ENCODE measurements at regions not wholly inside any gene's neighbourhood (a gene's known extent, or its start where the extent isn't known, plus 50 kb on each side); places are given as distances from the start of the nearest gene placed in this dataset.
"Not testable (repeated sequence)": the region's sequence is repeated elsewhere in the genome, so short reads cannot be mapped to it uniquely, and the experiment has no call there.

DNA sequence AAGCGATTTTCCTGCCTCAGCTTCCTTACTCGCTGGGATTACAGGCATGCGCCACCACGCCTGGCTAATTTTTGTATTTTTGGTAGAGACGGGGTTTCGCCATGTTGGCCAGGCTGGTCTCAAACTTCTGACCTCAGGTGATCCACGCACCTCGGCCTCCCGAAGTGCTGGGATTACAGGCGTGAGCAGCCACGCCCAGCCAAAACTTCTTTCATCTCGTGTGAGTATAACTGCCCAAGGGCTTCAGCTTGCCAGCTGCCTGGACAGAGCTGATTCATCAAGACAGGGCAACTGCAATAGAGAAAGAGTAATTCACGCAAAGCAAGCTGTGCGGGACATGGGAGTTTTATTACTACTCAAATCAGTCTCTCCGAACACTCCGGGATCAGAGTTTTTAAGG, 57.4 kb upstream of the CDH9 start:
- TF ChIP-seq, protein P1, sequence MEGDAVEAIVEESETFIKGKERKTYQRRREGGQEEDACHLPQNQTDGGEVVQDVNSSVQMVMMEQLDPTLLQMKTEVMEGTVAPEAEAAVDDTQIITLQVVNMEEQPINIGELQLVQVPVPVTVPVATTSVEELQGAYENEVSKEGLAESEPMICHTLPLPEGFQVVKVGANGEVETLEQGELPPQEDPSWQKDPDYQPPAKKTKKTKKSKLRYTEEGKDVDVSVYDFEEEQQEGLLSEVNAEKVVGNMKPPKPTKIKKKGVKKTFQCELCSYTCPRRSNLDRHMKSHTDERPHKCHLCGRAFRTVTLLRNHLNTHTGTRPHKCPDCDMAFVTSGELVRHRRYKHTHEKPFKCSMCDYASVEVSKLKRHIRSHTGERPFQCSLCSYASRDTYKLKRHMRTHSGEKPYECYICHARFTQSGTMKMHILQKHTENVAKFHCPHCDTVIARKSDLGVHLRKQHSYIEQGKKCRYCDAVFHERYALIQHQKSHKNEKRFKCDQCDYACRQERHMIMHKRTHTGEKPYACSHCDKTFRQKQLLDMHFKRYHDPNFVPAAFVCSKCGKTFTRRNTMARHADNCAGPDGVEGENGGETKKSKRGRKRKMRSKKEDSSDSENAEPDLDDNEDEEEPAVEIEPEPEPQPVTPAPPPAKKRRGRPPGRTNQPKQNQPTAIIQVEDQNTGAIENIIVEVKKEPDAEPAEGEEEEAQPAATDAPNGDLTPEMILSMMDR (conservative IDR thresholded peaks at IDR 0.05; ENCODE audit: low read depth in 2 of 2), result not testable (repeated sequence)
- not testable (repeated sequence) for TF ChIP-seq EZH2 (IDR thresholded peaks at IDR 0.05; ENCODE audit: low read depth, unreplicated experiment); EZH2phosphoT487 (IDR thresholded peaks at IDR 0.05; ENCODE audit: unreplicated experiment); POLR2AphosphoS5 (IDR thresholded peaks at IDR 0.05; ENCODE audit: low read depth); ZNF114 (CRISPR knock-in tag; IDR thresholded peaks at IDR 0.05); CREB1 (CRISPR knock-in tag; IDR thresholded peaks at IDR 0.05; ENCODE audit: low read depth); NANOG (IDR thresholded peaks at IDR 0.05; ENCODE audit: borderline replicate concordance); JUNB (IDR thresholded peaks at IDR 0.05; ENCODE audit: unreplicated experiment); STAT1 (IDR thresholded peaks at IDR 0.05; ENCODE audit: unreplicated experiment)
- TF ChIP-seq, protein P2, sequence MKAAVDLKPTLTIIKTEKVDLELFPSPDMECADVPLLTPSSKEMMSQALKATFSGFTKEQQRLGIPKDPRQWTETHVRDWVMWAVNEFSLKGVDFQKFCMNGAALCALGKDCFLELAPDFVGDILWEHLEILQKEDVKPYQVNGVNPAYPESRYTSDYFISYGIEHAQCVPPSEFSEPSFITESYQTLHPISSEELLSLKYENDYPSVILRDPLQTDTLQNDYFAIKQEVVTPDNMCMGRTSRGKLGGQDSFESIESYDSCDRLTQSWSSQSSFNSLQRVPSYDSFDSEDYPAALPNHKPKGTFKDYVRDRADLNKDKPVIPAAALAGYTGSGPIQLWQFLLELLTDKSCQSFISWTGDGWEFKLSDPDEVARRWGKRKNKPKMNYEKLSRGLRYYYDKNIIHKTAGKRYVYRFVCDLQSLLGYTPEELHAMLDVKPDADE (IDR thresholded peaks at IDR 0.05), result not testable (repeated sequence)
- TF ChIP-seq, protein P3, sequence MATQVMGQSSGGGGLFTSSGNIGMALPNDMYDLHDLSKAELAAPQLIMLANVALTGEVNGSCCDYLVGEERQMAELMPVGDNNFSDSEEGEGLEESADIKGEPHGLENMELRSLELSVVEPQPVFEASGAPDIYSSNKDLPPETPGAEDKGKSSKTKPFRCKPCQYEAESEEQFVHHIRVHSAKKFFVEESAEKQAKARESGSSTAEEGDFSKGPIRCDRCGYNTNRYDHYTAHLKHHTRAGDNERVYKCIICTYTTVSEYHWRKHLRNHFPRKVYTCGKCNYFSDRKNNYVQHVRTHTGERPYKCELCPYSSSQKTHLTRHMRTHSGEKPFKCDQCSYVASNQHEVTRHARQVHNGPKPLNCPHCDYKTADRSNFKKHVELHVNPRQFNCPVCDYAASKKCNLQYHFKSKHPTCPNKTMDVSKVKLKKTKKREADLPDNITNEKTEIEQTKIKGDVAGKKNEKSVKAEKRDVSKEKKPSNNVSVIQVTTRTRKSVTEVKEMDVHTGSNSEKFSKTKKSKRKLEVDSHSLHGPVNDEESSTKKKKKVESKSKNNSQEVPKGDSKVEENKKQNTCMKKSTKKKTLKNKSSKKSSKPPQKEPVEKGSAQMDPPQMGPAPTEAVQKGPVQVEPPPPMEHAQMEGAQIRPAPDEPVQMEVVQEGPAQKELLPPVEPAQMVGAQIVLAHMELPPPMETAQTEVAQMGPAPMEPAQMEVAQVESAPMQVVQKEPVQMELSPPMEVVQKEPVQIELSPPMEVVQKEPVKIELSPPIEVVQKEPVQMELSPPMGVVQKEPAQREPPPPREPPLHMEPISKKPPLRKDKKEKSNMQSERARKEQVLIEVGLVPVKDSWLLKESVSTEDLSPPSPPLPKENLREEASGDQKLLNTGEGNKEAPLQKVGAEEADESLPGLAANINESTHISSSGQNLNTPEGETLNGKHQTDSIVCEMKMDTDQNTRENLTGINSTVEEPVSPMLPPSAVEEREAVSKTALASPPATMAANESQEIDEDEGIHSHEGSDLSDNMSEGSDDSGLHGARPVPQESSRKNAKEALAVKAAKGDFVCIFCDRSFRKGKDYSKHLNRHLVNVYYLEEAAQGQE (IDR thresholded peaks at IDR 0.05; ENCODE audit: unreplicated experiment), result not testable (repeated sequence)

All from GM23338 (cell line).